Dedifferentiated amniotic fluid mesenchymal stem cell (primary cell): ENCODE measurements at regions not wholly inside any gene's neighbourhood (a gene's known extent, or its start where the extent isn't known, plus 50 kb on each side); places are given as distances from the start of the nearest gene placed in this dataset.

Experiments used
- DNase-seq: peaks from one replicate; pipeline ENCODE4 v3.0.0-alpha.2; 2016; ENCODE audit errors: extremely low spot score

GRCh38 chr1:69233463-69233862 lies 334.3 kb upstream of the LRRC7 start:
- no peak for DNase-seq

GRCh38 chr1:69244211-69244610 lies 323.5 kb upstream of the LRRC7 start:
- no peak for DNase-seq

- DNase-seq: no peak
These were observed 321.6 kb upstream of the LRRC7 start for GRCh38 chr1:69246109-69246508.

- DNase-seq: no peak
These were observed 321.0 kb upstream of the LRRC7 start for GRCh38 chr1:69246710-69247109.

- DNase-seq: no peak
These were observed 315.0 kb upstream of the LRRC7 start for GRCh38 chr1:69252696-69253095.

GRCh38 chr1:69256036-69256435 lies 311.7 kb upstream of the LRRC7 start:
- no peak for DNase-seq

GRCh38 chr1:69258842-69259241 lies 308.9 kb upstream of the LRRC7 start:
- no peak for DNase-seq

GRCh38 chr1:69263921-69264391 lies 303.8 kb upstream of the LRRC7 start:
- DNase-seq: no peak

GRCh38 chr1:69269491-69269890 lies 298.2 kb upstream of the LRRC7 start:
- no peak for DNase-seq

- DNase-seq: no peak
These were observed 296.1 kb upstream of the LRRC7 start for GRCh38 chr1:69271587-69272125.

- no peak for DNase-seq
These were observed 295.0 kb upstream of the LRRC7 start for GRCh38 chr1:69272684-69273083.

- DNase-seq: no peak
These were observed 288.8 kb upstream of the LRRC7 start for GRCh38 chr1:69278923-69279322.

GRCh38 chr1:69283516-69283915 lies 284.2 kb upstream of the LRRC7 start:
- no peak for DNase-seq

GRCh38 chr1:69284508-69284907 lies 283.2 kb upstream of the LRRC7 start:
- no peak for DNase-seq

- DNase-seq: no peak
These were observed 279.3 kb upstream of the LRRC7 start for GRCh38 chr1:69288416-69288815.

- DNase-seq: no peak
These were observed 277.4 kb upstream of the LRRC7 start for GRCh38 chr1:69290291-69290690.

GRCh38 chr1:69291541-69291940 lies 276.2 kb upstream of the LRRC7 start:
- DNase-seq: no peak

- no peak for DNase-seq
These were observed 274.9 kb upstream of the LRRC7 start for GRCh38 chr1:69292833-69293232.

- no peak for DNase-seq
These were observed 273.6 kb upstream of the LRRC7 start for GRCh38 chr1:69294171-69294570.

GRCh38 chr1:69295265-69295664 lies 272.5 kb upstream of the LRRC7 start:
- no peak for DNase-seq

- no peak for DNase-seq
These were observed 262.1 kb upstream of the LRRC7 start for GRCh38 chr1:69305621-69306020.

GRCh38 chr1:69312055-69312732 lies 255.5 kb upstream of the LRRC7 start:
- no peak for DNase-seq

GRCh38 chr1:69313118-69313517 lies 254.6 kb upstream of the LRRC7 start:
- DNase-seq: no peak

GRCh38 chr1:69315416-69315815 lies 252.3 kb upstream of the LRRC7 start:
- no peak for DNase-seq
